ENCODE measurements at regions not wholly inside any gene's neighbourhood (a gene's known extent, or its start where the extent isn't known, plus 50 kb on each side); places are given as distances from the start of the nearest gene placed in this dataset.

- H3K79me2 ChIP-seq: no peaks in the 10 kb centered on the region
- H3K36me3 ChIP-seq (replicated peaks; ENCODE audit: insufficient read depth, low read depth): no peaks in the 10 kb centered on the region
- no peak overlapping the region for H3K4me3 ChIP-seq
- no peak for DNase-seq (ENCODE audit: low spot score)
- no peaks in the 10 kb centered on the region for H3K4me1 ChIP-seq (ENCODE audit: insufficient read depth)
- no peak overlapping the region for H3K4me2 ChIP-seq
- no peaks in the 10 kb centered on the region for H3K9me3 ChIP-seq (ENCODE audit: low read depth)
- WGBS (ENCODE audit: low lambda C conversion rate, missing lambda C conversion rate): 83% methylated on average over 2 of the region's 2 CpGs
- H3K27ac ChIP-seq: no peak overlapping the region
- no peaks in the 10 kb centered on the region for H3K9me2 ChIP-seq (replicated peaks; ENCODE audit: insufficient read depth)
- no peaks in the 10 kb centered on the region for H4K20me1 ChIP-seq (ENCODE audit: insufficient read depth, poor library complexity, severe bottlenecking)
- H3K27me3 ChIP-seq: no peaks in the 10 kb centered on the region
- TF ChIP-seq EZH2phosphoT487 (IDR thresholded peaks at IDR 0.05; ENCODE audit: low read depth, severe bottlenecking, unreplicated experiment) (no peak), EZH2 (IDR thresholded peaks at IDR 0.05; ENCODE audit: borderline replicate concordance) (no peak)
- TF ChIP-seq, protein P1, sequence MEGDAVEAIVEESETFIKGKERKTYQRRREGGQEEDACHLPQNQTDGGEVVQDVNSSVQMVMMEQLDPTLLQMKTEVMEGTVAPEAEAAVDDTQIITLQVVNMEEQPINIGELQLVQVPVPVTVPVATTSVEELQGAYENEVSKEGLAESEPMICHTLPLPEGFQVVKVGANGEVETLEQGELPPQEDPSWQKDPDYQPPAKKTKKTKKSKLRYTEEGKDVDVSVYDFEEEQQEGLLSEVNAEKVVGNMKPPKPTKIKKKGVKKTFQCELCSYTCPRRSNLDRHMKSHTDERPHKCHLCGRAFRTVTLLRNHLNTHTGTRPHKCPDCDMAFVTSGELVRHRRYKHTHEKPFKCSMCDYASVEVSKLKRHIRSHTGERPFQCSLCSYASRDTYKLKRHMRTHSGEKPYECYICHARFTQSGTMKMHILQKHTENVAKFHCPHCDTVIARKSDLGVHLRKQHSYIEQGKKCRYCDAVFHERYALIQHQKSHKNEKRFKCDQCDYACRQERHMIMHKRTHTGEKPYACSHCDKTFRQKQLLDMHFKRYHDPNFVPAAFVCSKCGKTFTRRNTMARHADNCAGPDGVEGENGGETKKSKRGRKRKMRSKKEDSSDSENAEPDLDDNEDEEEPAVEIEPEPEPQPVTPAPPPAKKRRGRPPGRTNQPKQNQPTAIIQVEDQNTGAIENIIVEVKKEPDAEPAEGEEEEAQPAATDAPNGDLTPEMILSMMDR (IDR thresholded peaks at IDR 0.05; ENCODE audit: poor library complexity): no peak
- no peak overlapping the region for H2AFZ ChIP-seq
These were observed 453.7 kb downstream of the PCDH17 start for GRCh38 chr13:58085274-58085673.

GRCh38 chr13:58085819-58086218 lies 454.3 kb downstream of the PCDH17 start:
- H4K20me1 ChIP-seq (ENCODE audit: insufficient read depth, poor library complexity, severe bottlenecking): no peaks in the 10 kb centered on the region
- DNase-seq (ENCODE audit: low spot score): no peak
- H3K4me1 ChIP-seq (ENCODE audit: insufficient read depth): no peaks in the 10 kb centered on the region
- no peak overlapping the region for H2AFZ ChIP-seq
- H3K36me3 ChIP-seq (replicated peaks; ENCODE audit: insufficient read depth, low read depth): no peaks in the 10 kb centered on the region
- no peak overlapping the region for H3K4me3 ChIP-seq
- no peaks in the 10 kb centered on the region for H3K27me3 ChIP-seq
- H3K27ac ChIP-seq: no peak overlapping the region
- H3K9me2 ChIP-seq (replicated peaks; ENCODE audit: insufficient read depth): no peaks in the 10 kb centered on the region
- WGBS (ENCODE audit: low lambda C conversion rate, missing lambda C conversion rate): 94% methylated on average over 3 of the region's 3 CpGs
- H3K4me2 ChIP-seq: no peak overlapping the region
- TF ChIP-seq EZH2 (IDR thresholded peaks at IDR 0.05; ENCODE audit: borderline replicate concordance) (no peak), EZH2phosphoT487 (IDR thresholded peaks at IDR 0.05; ENCODE audit: low read depth, severe bottlenecking, unreplicated experiment) (no peak)
- TF ChIP-seq, protein P1 (IDR thresholded peaks at IDR 0.05; ENCODE audit: poor library complexity): no peak
- no peaks in the 10 kb centered on the region for H3K9me3 ChIP-seq (ENCODE audit: low read depth)
- no peaks in the 10 kb centered on the region for H3K79me2 ChIP-seq

GRCh38 chr13:58087566-58087965 lies 456.0 kb downstream of the PCDH17 start:
- TF ChIP-seq EZH2 (IDR thresholded peaks at IDR 0.05; ENCODE audit: borderline replicate concordance) (no peak), EZH2phosphoT487 (IDR thresholded peaks at IDR 0.05; ENCODE audit: low read depth, severe bottlenecking, unreplicated experiment) (no peak)
- TF ChIP-seq, protein P1 (IDR thresholded peaks at IDR 0.05; ENCODE audit: poor library complexity): no peak
- Histone ChIP-seq H3K4me3 (no peak overlapping the region), H3K9me2 (replicated peaks; ENCODE audit: insufficient read depth) (no peaks in the 10 kb centered on the region), H4K20me1 (ENCODE audit: insufficient read depth, poor library complexity, severe bottlenecking) (no peaks in the 10 kb centered on the region), H3K27me3 (no peaks in the 10 kb centered on the region), H3K4me2 (no peak overlapping the region), H2AFZ (no peak overlapping the region), H3K4me1 (ENCODE audit: insufficient read depth) (no peaks in the 10 kb centered on the region), H3K9me3 (ENCODE audit: low read depth) (no peaks in the 10 kb centered on the region), H3K79me2 (no peaks in the 10 kb centered on the region), H3K36me3 (replicated peaks; ENCODE audit: insufficient read depth, low read depth) (no peaks in the 10 kb centered on the region), H3K27ac (peak overlapping the region; percentile 70)
- DNase-seq (ENCODE audit: low spot score): peak; percentile 35

GRCh38 chr13:58093394-58093793 lies 461.9 kb downstream of the PCDH17 start:
- Histone ChIP-seq H3K27me3 (no peaks in the 10 kb centered on the region), H3K27ac (no peak overlapping the region), H3K4me3 (no peak overlapping the region), H4K20me1 (ENCODE audit: insufficient read depth, poor library complexity, severe bottlenecking) (no peaks in the 10 kb centered on the region), H3K36me3 (replicated peaks; ENCODE audit: insufficient read depth, low read depth) (no peaks in the 10 kb centered on the region), H3K4me2 (no peak overlapping the region), H3K9me3 (ENCODE audit: low read depth) (no peaks in the 10 kb centered on the region), H2AFZ (no peak overlapping the region), H3K79me2 (no peaks in the 10 kb centered on the region), H3K9me2 (replicated peaks; ENCODE audit: insufficient read depth) (no peaks in the 10 kb centered on the region), H3K4me1 (ENCODE audit: insufficient read depth) (no peaks in the 10 kb centered on the region)
- DNase-seq (ENCODE audit: low spot score): no peak
- TF ChIP-seq EZH2phosphoT487 (IDR thresholded peaks at IDR 0.05; ENCODE audit: low read depth, severe bottlenecking, unreplicated experiment): no peak
- TF ChIP-seq EZH2 (IDR thresholded peaks at IDR 0.05; ENCODE audit: borderline replicate concordance): no peak
- TF ChIP-seq, protein P1 (IDR thresholded peaks at IDR 0.05; ENCODE audit: poor library complexity): no peak

Measured in hepatocyte (in vitro differentiated cells).